RWPE2 (cell line): ENCODE measurements at regions not wholly inside any gene's neighbourhood (a gene's known extent, or its start where the extent isn't known, plus 50 kb on each side); places are given as distances from the start of the nearest gene placed in this dataset.

ENCODE experiments used
- ATAC-seq: fragments of 200-7000 bp; cut with Tn5 transposase; 3 replicates; pipeline ENCODE4 v1.9.1; 2021; ENCODE audit warnings: low read depth
- DNase-seq: peaks from one replicate; pipeline ENCODE4 v3.0.0-alpha.2; 2020; ENCODE audit warnings: low spot score
- H3K27ac ChIP-seq: fragments of 450-650 bp; 2 replicates; pipeline ENCODE4 v1.5.1; 2017; ENCODE audit warnings: mild to moderate bottlenecking; ENCODE audit not compliant: poor library complexity, severe bottlenecking
- H3K27me3 ChIP-seq: fragments of 250-450 bp; sonication (Bioruptor Pico); 2 replicates; pipeline ENCODE4 v1.5.1; 2021; ENCODE audit warnings: mild to moderate bottlenecking, moderate library complexity; ENCODE audit not compliant: insufficient read depth, poor library complexity, severe bottlenecking
- H3K36me3 ChIP-seq: fragments of 250-450 bp; sonication (Bioruptor Pico); 2 replicates; pipeline ENCODE4 v1.5.1; 2020; ENCODE audit warnings: low read depth, mild to moderate bottlenecking, moderate library complexity
- H3K4me1 ChIP-seq: fragments of 250-450 bp; sonication (Bioruptor Pico); 2 replicates; pipeline ENCODE4 v1.5.1; 2021; ENCODE audit warnings: mild to moderate bottlenecking, moderate library complexity; ENCODE audit not compliant: insufficient read depth, poor library complexity, severe bottlenecking
- H3K4me3 ChIP-seq: fragments of 250-450 bp; sonication (Bioruptor Pico); 2 replicates; pipeline ENCODE4 v1.5.1; 2021; ENCODE audit warnings: mild to moderate bottlenecking, moderate library complexity; ENCODE audit not compliant: severe bottlenecking
- H3K9me3 ChIP-seq: fragments of 250-450 bp; sonication (Bioruptor Pico); 2 replicates; pipeline ENCODE4 v1.5.1; 2021; ENCODE audit warnings: mild to moderate bottlenecking, moderate library complexity; ENCODE audit not compliant: severe bottlenecking
- TF ChIP-seq, protein P1 (sequence below): fragments of 450-650 bp; IDR thresholded peaks from one replicate; pipeline ENCODE4 v1.5.1; 2017; ENCODE audit warnings: mild to moderate bottlenecking, moderate library complexity; ENCODE audit not compliant: poor library complexity, severe bottlenecking

DNA sequence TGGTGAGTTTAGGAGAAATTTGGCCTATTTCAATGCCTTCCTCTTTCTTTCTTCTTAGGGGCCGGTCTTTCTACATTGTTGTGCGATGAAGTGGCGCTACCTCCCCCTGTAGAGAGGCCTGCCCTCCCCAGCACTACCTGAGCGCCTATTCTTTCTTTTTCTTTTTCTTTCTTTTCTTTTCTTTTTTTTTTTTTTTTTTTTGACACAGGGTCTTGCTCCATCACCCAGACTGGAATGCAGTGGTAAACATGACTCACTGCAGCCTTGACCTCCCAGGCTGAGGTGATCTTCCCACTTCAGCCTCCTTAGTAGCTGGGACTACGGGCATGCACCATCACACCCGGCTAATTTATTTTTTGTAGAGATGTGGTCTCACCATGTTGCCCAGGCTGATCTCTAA, 136.1 kb upstream of the MAX start:
- Histone ChIP-seq H3K9me3 (no peaks in the 10 kb centered on the region), H3K4me1 (peaks cover 35% of the 10 kb centered on the region), H3K27ac (peak overlapping the region; percentile 47), H3K27me3 (no peaks in the 10 kb centered on the region), H3K36me3 (no peaks in the 10 kb centered on the region), H3K4me3 (no peak overlapping the region)
- TF ChIP-seq, protein P1, sequence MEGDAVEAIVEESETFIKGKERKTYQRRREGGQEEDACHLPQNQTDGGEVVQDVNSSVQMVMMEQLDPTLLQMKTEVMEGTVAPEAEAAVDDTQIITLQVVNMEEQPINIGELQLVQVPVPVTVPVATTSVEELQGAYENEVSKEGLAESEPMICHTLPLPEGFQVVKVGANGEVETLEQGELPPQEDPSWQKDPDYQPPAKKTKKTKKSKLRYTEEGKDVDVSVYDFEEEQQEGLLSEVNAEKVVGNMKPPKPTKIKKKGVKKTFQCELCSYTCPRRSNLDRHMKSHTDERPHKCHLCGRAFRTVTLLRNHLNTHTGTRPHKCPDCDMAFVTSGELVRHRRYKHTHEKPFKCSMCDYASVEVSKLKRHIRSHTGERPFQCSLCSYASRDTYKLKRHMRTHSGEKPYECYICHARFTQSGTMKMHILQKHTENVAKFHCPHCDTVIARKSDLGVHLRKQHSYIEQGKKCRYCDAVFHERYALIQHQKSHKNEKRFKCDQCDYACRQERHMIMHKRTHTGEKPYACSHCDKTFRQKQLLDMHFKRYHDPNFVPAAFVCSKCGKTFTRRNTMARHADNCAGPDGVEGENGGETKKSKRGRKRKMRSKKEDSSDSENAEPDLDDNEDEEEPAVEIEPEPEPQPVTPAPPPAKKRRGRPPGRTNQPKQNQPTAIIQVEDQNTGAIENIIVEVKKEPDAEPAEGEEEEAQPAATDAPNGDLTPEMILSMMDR = no peak
- ATAC-seq (peak; percentile 90), DNase-seq (no peak)

DNA sequence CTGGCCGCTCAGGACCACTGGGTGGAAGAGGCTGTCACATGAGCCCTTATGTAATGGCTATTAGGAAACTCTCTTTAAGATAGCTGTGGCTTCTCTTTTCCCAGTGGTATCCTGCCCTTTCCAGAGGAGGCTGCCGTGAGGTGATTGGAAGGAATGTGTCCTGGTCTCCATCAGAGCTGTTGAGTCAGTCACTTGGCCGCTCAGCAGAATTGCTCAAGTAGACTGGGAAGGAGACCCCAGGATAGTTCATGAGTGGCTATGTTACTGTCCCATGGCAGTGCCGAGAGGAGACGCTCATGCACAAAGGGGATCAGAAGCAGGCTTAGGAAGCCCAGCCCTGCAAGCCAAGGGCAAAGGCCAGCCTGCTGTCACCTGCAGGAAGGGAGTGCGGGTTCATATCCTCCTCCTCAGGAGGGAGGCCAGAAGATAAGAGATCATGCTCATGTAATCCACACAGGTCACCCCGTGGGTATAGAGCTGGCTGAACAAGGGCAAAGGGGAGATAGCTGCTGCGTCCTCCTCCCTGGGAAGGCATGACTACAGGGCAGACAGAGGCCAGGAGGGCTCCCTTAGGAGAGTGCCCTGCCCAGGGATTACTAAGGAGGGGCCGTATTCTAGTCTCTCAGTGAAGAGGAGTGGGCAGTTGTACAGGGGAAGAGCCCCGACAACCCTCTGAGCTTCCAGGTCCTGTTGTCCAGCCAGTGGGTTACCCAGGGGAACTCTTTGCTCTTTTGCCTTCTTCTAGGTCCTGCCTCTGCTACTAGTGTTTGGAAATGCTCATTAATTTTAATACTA, 137.0 kb upstream of the MAX start:
- no peaks in the 10 kb centered on the region for H3K27me3 ChIP-seq
- H3K9me3 ChIP-seq = no peaks in the 10 kb centered on the region
- no peak overlapping the region for H3K4me3 ChIP-seq
- TF ChIP-seq, protein P1 = no peak
- H3K4me1 ChIP-seq = peaks cover 41% of the 10 kb centered on the region
- peak overlapping the region; percentile 47 for H3K27ac ChIP-seq
- no peaks in the 10 kb centered on the region for H3K36me3 ChIP-seq
- DNase-seq (no peak), ATAC-seq (peak; percentile 15)

DNA sequence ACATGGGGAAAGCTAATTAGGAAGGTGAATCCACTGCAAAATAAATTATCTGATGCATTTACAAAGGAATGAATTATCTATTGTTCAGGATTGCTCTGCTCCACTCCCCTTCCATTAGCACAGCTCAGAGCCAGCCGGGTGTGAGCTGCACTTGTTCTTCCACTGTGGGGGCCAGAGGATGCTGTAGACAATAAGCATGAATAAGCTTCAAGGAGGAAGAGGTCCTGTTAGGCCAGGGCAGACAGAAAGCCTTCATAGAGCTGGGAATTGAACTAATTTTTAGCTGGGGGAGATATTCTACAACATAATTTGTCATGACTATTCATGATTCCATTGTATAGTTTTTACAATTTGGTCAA, 137.6 kb upstream of the MAX start:
- Histone ChIP-seq H3K27ac (no peak overlapping the region), H3K36me3 (no peaks in the 10 kb centered on the region), H3K27me3 (no peaks in the 10 kb centered on the region), H3K4me1 (peaks cover 42% of the 10 kb centered on the region), H3K9me3 (no peaks in the 10 kb centered on the region), H3K4me3 (no peak overlapping the region)
- ATAC-seq = no peak
- no peak for DNase-seq
- TF ChIP-seq, protein P1 = no peak

DNA sequence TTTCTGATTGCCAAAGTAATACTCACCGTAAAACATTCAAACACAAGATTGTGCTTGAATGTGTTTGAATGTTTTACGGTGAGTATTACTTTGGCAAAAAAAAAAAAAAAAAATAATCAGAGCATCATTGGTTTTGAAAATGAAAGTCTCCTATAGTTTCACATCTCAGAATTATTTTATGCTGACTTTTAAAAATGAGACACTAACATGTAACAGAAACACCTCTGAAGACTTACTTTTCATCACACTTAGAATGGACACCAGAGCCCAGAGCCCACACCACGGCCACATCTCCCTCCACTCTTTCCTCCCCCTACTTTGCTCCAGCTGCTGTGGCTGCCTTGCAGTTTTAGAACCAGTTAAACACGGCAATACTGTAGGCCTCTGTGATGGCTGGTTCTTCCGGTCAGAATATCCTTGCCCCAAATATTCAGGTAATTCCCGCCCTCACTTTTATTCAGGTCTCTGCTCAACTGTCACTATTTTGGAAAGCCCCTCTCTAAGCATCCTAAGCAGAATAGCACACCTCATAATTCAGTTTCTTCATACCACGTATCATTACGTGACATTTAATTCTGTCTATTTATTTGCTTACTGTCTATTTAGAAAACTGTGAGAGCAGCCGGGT, 138.9 kb upstream of the MAX start:
- no peak overlapping the region for H3K4me3 ChIP-seq
- DNase-seq (no peak), ATAC-seq (no peak)
- TF ChIP-seq, protein P1 = no peak
- H3K27ac ChIP-seq = no peak overlapping the region
- H3K4me1 ChIP-seq = peaks cover 42% of the 10 kb centered on the region
- H3K27me3 ChIP-seq = no peaks in the 10 kb centered on the region
- H3K36me3 ChIP-seq = no peaks in the 10 kb centered on the region
- H3K9me3 ChIP-seq = no peaks in the 10 kb centered on the region

DNA sequence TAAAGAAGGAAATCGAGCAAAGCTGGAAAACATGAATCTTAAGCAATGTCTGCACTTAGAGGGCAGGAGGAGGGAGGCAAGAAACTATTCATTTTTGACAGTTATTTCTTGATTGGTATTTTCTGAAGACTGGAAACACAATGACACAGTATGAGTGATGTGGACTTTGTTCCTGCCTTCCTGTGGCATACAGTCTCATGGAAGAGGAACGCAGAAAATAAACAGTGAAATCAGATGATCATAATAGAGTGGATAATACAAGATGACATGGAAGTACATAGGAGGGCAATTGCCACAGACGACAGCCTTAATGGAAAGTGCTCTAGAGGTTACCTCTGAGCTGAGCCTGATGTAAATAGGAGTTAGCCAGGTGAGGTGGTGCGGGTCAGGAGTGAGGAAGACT, 140.4 kb upstream of the MAX start:
- Histone ChIP-seq H3K4me1 (peaks cover 27% of the 10 kb centered on the region), H3K4me3 (no peak overlapping the region), H3K9me3 (no peaks in the 10 kb centered on the region), H3K27ac (no peak overlapping the region), H3K36me3 (no peaks in the 10 kb centered on the region), H3K27me3 (no peaks in the 10 kb centered on the region)
- DNase-seq (no peak), ATAC-seq (no peak)
- TF ChIP-seq, protein P1 = no peak
